HCT116 (cell line): ENCODE measurements at regions not wholly inside any gene's neighbourhood (a gene's known extent, or its start where the extent isn't known, plus 50 kb on each side); places are given as distances from the start of the nearest gene placed in this dataset.

Experiments
- ATF3 ChIP-seq: IDR thresholded peaks from 2 replicates; pipeline ENCODE4 v1.6.1; 2012
- EGR1 ChIP-seq: IDR thresholded peaks from 2 replicates; pipeline ENCODE4 v1.6.1; 2012; ENCODE audit warnings: low read depth
- ELF1 ChIP-seq: IDR thresholded peaks from 2 replicates; pipeline ENCODE4 v1.6.1; 2012; ENCODE audit warnings: low read depth, borderline replicate concordance
- EZH2phosphoT487 ChIP-seq: fragments of 200-600 bp; IDR thresholded peaks from 2 replicates; pipeline ENCODE4 v1.6.1; 2018; ENCODE audit warnings: antibody characterized with exemption, borderline replicate concordance
- FOSL1 ChIP-seq: IDR thresholded peaks from 2 replicates; pipeline ENCODE4 v1.6.1; 2012; ENCODE audit warnings: low read depth
- POLR2A ChIP-seq: IDR thresholded peaks from 2 replicates; pipeline ENCODE4 v1.7.0; 2011; ENCODE audit warnings: borderline replicate concordance; ENCODE audit not compliant: insufficient read depth, insufficient read length; ENCODE audit errors: extremely low read depth
- POLR2AphosphoS5 ChIP-seq: IDR thresholded peaks from 2 replicates; pipeline ENCODE4 v1.6.1; 2011; ENCODE audit warnings: mild to moderate bottlenecking, low read depth, low read length, moderate library complexity
- REST ChIP-seq: IDR thresholded peaks from 2 replicates; pipeline ENCODE4 v1.6.1; 2012; ENCODE audit warnings: low read depth
- SP1 ChIP-seq: IDR thresholded peaks from 2 replicates; pipeline ENCODE4 v1.6.1; 2012; ENCODE audit warnings: low read depth
- SRF ChIP-seq: IDR thresholded peaks from 2 replicates; pipeline ENCODE4 v1.6.1; 2012; ENCODE audit warnings: low read depth
- ZNF274 ChIP-seq: fragments of 200-500 bp; sonication (Bioruptor generic); IDR thresholded peaks from 2 replicates; pipeline ENCODE4 v1.6.1; 2014; ENCODE audit warnings: mild to moderate bottlenecking, low read depth, low read length, inconsistent platforms

GRCh38 chr6:6810727-6811126 is 222.2 kb downstream of the LY86 start (continued):
- no peak for TF ChIP-seq REST
- no peak for TF ChIP-seq SRF
- no peak for TF ChIP-seq ATF3
- no peak for TF ChIP-seq POLR2AphosphoS5
- no peak for TF ChIP-seq SP1
- TF ChIP-seq FOSL1, result no peak
- TF ChIP-seq EGR1, result no peak
- no peak for TF ChIP-seq ZNF274
- no peak for TF ChIP-seq EZH2phosphoT487
- TF ChIP-seq ELF1, result no peak
- TF ChIP-seq POLR2A, result no peak
- TF ChIP-seq, all 23 proteins: peak for 0
